ENCODE measurements at regions not wholly inside any gene's neighbourhood (a gene's known extent, or its start where the extent isn't known, plus 50 kb on each side); places are given as distances from the start of the nearest gene placed in this dataset.

GRCh38 chr17:83012868-83013778 is 66.3 kb upstream of the METRNL start:
- POLR2A ChIA-PET: no interaction called here
- H3K4me3 Mint-ChIP-seq: no peak overlapping the region
- ATAC-seq (no peak), DNase-seq (no peak)
- no peak overlapping the region for H3K27ac Mint-ChIP-seq
- no peaks in the 10 kb centered on the region for H3K27me3 Mint-ChIP-seq
- intact Hi-C loops (cut with micrococcal nuclease): no loop called here
- CTCF ChIA-PET: no interaction called here
- H3K36me3 Mint-ChIP-seq (ENCODE audit: low read depth): no peaks in the 10 kb centered on the region
- TF ChIP-seq CTCF (IDR thresholded peaks at IDR 0.05): no peak
- H3K9me3 Mint-ChIP-seq: no peaks in the 10 kb centered on the region
- H3K4me1 Mint-ChIP-seq (ENCODE audit: low read depth): no peaks in the 10 kb centered on the region

- DNase-seq (no peak), ATAC-seq (no peak)
- Mint-ChIP-seq H3K4me3 (no peak overlapping the region), H3K9me3 (no peaks in the 10 kb centered on the region), H3K36me3 (ENCODE audit: low read depth) (peaks cover 2% of the 10 kb centered on the region), H3K27me3 (no peaks in the 10 kb centered on the region), H3K27ac (no peak overlapping the region), H3K4me1 (ENCODE audit: low read depth) (no peaks in the 10 kb centered on the region)
- POLR2A ChIA-PET: no interaction called here
- intact Hi-C loops (cut with micrococcal nuclease): no loop called here
- CTCF ChIA-PET: no interaction called here
- TF ChIP-seq CTCF (IDR thresholded peaks at IDR 0.05): no peak
These were observed 65.7 kb upstream of the METRNL start for GRCh38 chr17:83013779-83014117.

- no peak for TF ChIP-seq CTCF (IDR thresholded peaks at IDR 0.05)
- H3K36me3 Mint-ChIP-seq (ENCODE audit: low read depth): peaks cover 2% of the 10 kb centered on the region
- intact Hi-C loops (cut with micrococcal nuclease): no loop called here
- ChIA-PET POLR2A (no interaction called here), CTCF (no interaction called here)
- no peak overlapping the region for H3K4me3 Mint-ChIP-seq
- no peaks in the 10 kb centered on the region for H3K27me3 Mint-ChIP-seq
- H3K4me1 Mint-ChIP-seq (ENCODE audit: low read depth): no peaks in the 10 kb centered on the region
- ATAC-seq (no peak), DNase-seq (no peak)
- H3K27ac Mint-ChIP-seq: no peak overlapping the region
- no peaks in the 10 kb centered on the region for H3K9me3 Mint-ChIP-seq
These were observed 65.1 kb upstream of the METRNL start for GRCh38 chr17:83014297-83014696.

GRCh38 chr17:83014940-83015910 is 64.2 kb upstream of the METRNL start:
- H3K27ac Mint-ChIP-seq: no peak overlapping the region
- no peaks in the 10 kb centered on the region for H3K27me3 Mint-ChIP-seq
- no peak for ATAC-seq
- H3K9me3 Mint-ChIP-seq: no peaks in the 10 kb centered on the region
- no peak for DNase-seq
- no peaks in the 10 kb centered on the region for H3K4me1 Mint-ChIP-seq (ENCODE audit: low read depth)
- intact Hi-C loops (cut with micrococcal nuclease): no loop called here
- H3K4me3 Mint-ChIP-seq: no peak overlapping the region
- ChIA-PET CTCF (no interaction called here), POLR2A (no interaction called here)
- no peak for TF ChIP-seq CTCF (IDR thresholded peaks at IDR 0.05)
- H3K36me3 Mint-ChIP-seq (ENCODE audit: low read depth): peaks cover 4% of the 10 kb centered on the region
